ENCODE measurements at regions not wholly inside any gene's neighbourhood (a gene's known extent, or its start where the extent isn't known, plus 50 kb on each side); places are given as distances from the start of the nearest gene placed in this dataset.

- TF ChIP-seq CTCF (IDR thresholded peaks at IDR 0.05; ENCODE audit: insufficient read depth, low read depth, low read length): no peak
- TF ChIP-seq EZH2 (IDR thresholded peaks at IDR 0.05; ENCODE audit: insufficient read depth, low read length): no peak
Observed at GRCh38 chr2:217110550-217110949, 250.7 kb upstream of the TNP1 start.
